Prostate gland (tissue), 2 donors: ENCODE measurements at regions not wholly inside any gene's neighbourhood (a gene's known extent, or its start where the extent isn't known, plus 50 kb on each side); places are given as distances from the start of the nearest gene placed in this dataset.

Experiments
- POLR2A ChIP-seq: fragments of 450-650 bp; IDR thresholded peaks from one replicate; pipeline ENCODE4 v1.6.1; 2016; ENCODE audit warnings: antibody characterized with exemption, mild to moderate bottlenecking
- TF ChIP-seq, protein P1 (sequence below), 4 experiments: fragments of 200-600 bp in 2 of 4; fragments of 450-650 bp in 2 of 4; sonication (generic) in 2 of 4; IDR thresholded peaks; 1 replicate in 3 of 4; 2 replicates in 1 of 4; pipeline ENCODE4 v1.5.1; 2016 to 2019; ENCODE audit warnings: antibody characterized with exemption in 4 of 4, mild to moderate bottlenecking in 2 of 4, moderate library complexity in 2 of 4

DNA sequence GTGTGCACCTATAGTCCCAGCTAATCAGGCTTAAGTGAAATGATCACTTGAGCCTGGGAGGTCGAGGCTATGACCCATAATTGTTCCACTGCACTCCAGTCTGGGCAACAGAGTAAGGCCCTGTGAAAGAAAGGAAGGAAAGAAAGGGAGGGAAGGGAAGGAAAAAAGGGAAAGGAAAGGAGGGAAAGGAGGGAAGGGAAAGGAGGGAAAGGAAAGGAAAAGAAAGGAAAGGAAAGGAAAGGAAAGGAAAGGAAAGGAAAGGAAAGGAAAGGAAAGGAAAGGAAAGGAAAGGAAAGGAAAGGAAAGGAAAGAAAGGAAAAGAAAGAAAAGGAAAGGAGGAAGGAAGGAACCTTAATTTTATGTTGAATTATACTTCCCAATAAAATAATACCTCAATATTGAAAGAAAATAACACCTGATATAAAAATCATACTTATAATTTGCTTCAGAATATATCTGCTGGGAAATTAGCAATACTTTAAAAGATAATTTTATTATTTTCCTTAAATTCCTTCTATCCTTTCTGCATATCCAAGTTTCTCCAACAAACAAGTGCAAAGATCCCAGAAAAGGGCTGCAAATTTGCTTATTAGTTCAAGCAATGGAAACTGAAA, 177.3 kb downstream of the KLF12 start:
- TF ChIP-seq, protein P1, sequence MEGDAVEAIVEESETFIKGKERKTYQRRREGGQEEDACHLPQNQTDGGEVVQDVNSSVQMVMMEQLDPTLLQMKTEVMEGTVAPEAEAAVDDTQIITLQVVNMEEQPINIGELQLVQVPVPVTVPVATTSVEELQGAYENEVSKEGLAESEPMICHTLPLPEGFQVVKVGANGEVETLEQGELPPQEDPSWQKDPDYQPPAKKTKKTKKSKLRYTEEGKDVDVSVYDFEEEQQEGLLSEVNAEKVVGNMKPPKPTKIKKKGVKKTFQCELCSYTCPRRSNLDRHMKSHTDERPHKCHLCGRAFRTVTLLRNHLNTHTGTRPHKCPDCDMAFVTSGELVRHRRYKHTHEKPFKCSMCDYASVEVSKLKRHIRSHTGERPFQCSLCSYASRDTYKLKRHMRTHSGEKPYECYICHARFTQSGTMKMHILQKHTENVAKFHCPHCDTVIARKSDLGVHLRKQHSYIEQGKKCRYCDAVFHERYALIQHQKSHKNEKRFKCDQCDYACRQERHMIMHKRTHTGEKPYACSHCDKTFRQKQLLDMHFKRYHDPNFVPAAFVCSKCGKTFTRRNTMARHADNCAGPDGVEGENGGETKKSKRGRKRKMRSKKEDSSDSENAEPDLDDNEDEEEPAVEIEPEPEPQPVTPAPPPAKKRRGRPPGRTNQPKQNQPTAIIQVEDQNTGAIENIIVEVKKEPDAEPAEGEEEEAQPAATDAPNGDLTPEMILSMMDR (IDR thresholded peaks at IDR 0.05) = no peak
- TF ChIP-seq POLR2A = no peak
